Tibial nerve (tissue), 4 donors: ENCODE measurements at regions not wholly inside any gene's neighbourhood (a gene's known extent, or its start where the extent isn't known, plus 50 kb on each side); places are given as distances from the start of the nearest gene placed in this dataset.

Experiments
- EP300 ChIP-seq, 2 donors: sonication (generic); formaldehyde crosslinking; IDR thresholded peaks; one replicate each; pipeline ENCODE4 v1.6.1; 2017; ENCODE audit warnings: antibody characterized with exemption in 2 of 2, mild to moderate bottlenecking in 1 of 2
- POLR2A ChIP-seq, 2 donors: fragments of 450-650 bp; IDR thresholded peaks; one replicate each; pipeline ENCODE4 v1.6.1; 2017; ENCODE audit warnings: antibody characterized with exemption in 2 of 2, mild to moderate bottlenecking in 2 of 2, moderate library complexity in 2 of 2
- TF ChIP-seq, protein P1 (sequence below), 5 experiments: fragments of 200-600 bp in 3 of 5; fragments of 450-650 bp in 2 of 5; sonication (generic) in 3 of 5; IDR thresholded peaks; one replicate each; pipeline ENCODE4 v1.5.1; 2016 to 2019; ENCODE audit warnings: antibody characterized with exemption in 5 of 5, mild to moderate bottlenecking in 3 of 5, moderate library complexity in 2 of 5

DNA sequence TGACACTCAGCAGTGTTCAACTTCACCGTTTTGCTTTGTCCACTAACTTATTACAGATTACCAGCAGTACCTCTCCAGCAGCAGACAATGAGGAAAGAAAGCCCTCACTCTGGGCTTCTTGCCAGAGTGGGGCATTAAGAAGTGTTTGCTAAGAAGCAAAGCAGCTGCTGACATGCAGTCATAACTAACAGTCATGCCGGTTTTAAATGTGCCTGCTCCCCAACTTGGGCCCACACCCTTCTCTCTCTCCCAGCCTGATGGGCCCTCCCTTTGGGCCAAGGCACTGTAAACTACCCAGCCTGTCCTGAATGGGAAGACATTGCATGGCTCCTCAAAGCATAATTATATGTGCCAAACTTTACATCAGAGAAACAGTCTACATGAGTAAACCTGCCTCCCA lies 54.6 kb upstream of the HHIP start:
- TF ChIP-seq, protein P1, sequence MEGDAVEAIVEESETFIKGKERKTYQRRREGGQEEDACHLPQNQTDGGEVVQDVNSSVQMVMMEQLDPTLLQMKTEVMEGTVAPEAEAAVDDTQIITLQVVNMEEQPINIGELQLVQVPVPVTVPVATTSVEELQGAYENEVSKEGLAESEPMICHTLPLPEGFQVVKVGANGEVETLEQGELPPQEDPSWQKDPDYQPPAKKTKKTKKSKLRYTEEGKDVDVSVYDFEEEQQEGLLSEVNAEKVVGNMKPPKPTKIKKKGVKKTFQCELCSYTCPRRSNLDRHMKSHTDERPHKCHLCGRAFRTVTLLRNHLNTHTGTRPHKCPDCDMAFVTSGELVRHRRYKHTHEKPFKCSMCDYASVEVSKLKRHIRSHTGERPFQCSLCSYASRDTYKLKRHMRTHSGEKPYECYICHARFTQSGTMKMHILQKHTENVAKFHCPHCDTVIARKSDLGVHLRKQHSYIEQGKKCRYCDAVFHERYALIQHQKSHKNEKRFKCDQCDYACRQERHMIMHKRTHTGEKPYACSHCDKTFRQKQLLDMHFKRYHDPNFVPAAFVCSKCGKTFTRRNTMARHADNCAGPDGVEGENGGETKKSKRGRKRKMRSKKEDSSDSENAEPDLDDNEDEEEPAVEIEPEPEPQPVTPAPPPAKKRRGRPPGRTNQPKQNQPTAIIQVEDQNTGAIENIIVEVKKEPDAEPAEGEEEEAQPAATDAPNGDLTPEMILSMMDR (IDR thresholded peaks at IDR 0.05), result no peak
- TF ChIP-seq POLR2A (IDR thresholded peaks at IDR 0.05) (no peak), EP300 (IDR thresholded peaks at IDR 0.05) (no peak)
